ENCODE measurements at regions not wholly inside any gene's neighbourhood (a gene's known extent, or its start where the extent isn't known, plus 50 kb on each side); places are given as distances from the start of the nearest gene placed in this dataset.

GRCh38 chr3:105984837-105985236 lies 116.0 kb upstream of the CBLB start:
- TF ChIP-seq CTCF (conservative IDR thresholded peaks at IDR 0.05 in 1 of 2, IDR thresholded peaks at IDR 0.05 in 1 of 2; ENCODE audit: extremely low read depth in 1 of 2, insufficient read depth in 1 of 2, low read depth in 1 of 2, low read length in 2 of 2), result no peak
- no peak for TF ChIP-seq EZH2 (IDR thresholded peaks at IDR 0.05; ENCODE audit: borderline replicate concordance, low read length)

Measured in mammary epithelial cell (primary cell).